Breast epithelium (tissue), 3 donors: ENCODE measurements at regions not wholly inside any gene's neighbourhood (a gene's known extent, or its start where the extent isn't known, plus 50 kb on each side); places are given as distances from the start of the nearest gene placed in this dataset.

Experiments used
- POLR2AphosphoS5 ChIP-seq, 3 donors: sonication (generic); formaldehyde crosslinking; IDR thresholded peaks; one replicate each; pipeline ENCODE4 v1.6.1; 2017; ENCODE audit warnings: antibody characterized with exemption in 3 of 3
- TF ChIP-seq, protein P1 (sequence below), 3 donors: fragments of 450-650 bp; IDR thresholded peaks; one replicate each; pipeline ENCODE4 v1.5.1; 2016 to 2017; ENCODE audit warnings: antibody characterized with exemption in 3 of 3, mild to moderate bottlenecking in 3 of 3, moderate library complexity in 3 of 3

DNA sequence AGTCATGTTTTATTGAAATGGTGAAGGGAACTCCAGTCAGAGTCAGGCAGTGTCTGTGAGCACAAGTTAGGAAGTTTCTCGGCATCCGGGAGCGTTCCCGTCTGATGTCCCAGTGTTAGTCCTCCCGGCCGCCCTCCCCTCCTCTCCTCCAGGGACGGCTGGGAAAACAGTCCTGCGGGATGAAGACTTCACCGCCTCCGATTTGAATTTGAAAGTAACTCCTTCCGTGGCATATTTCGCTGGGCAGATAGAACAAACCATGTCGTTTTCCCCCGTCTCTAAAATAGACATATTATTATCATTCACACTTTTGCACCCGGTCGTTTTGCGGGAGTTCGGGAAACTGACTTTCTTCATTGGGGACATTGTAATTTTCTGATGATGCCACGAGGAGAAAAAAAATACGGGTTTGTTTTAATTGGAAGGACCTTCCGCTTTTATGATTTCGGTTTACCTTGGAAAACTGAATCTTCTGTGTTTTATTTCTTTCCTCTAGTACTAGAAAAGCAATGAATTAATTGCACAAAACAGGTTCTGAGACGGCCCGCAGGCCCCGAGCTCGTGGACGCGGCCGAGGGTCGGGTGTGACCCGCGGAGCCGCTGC lies 76.6 kb downstream of the ZIC5 start:
- TF ChIP-seq, protein P1, sequence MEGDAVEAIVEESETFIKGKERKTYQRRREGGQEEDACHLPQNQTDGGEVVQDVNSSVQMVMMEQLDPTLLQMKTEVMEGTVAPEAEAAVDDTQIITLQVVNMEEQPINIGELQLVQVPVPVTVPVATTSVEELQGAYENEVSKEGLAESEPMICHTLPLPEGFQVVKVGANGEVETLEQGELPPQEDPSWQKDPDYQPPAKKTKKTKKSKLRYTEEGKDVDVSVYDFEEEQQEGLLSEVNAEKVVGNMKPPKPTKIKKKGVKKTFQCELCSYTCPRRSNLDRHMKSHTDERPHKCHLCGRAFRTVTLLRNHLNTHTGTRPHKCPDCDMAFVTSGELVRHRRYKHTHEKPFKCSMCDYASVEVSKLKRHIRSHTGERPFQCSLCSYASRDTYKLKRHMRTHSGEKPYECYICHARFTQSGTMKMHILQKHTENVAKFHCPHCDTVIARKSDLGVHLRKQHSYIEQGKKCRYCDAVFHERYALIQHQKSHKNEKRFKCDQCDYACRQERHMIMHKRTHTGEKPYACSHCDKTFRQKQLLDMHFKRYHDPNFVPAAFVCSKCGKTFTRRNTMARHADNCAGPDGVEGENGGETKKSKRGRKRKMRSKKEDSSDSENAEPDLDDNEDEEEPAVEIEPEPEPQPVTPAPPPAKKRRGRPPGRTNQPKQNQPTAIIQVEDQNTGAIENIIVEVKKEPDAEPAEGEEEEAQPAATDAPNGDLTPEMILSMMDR (IDR thresholded peaks at IDR 0.05), result no peak
- no peak for TF ChIP-seq POLR2AphosphoS5 (IDR thresholded peaks at IDR 0.05)
